LNCAP (cell line): ENCODE measurements at regions not wholly inside any gene's neighbourhood (a gene's known extent, or its start where the extent isn't known, plus 50 kb on each side); places are given as distances from the start of the nearest gene placed in this dataset.

ENCODE experiments used
- TF ChIP-seq, protein P1 (sequence below): fragments of 450-650 bp; IDR thresholded peaks from 2 replicates; pipeline ENCODE4 v1.5.1; 2017; ENCODE audit warnings: mild to moderate bottlenecking

DNA sequence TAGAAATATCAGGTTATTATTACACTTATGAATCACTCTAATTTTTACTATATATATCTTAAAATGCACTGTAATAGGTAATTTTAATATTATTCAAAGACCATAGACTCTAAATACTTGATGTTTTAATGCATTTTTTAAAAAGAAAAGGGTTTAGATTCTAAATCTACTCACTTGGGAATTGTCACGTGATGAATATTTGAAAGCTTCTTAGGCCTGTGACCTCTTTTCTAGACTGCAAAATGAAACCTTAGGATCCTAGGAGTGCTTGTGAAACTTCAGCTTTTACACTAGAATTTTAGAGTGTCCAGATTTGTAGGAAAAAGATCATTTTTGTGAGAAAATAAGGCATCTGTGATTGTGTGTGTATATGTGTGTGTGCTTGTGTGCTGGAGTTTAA lies 318.0 kb downstream of the HTR1B start:
- TF ChIP-seq, protein P1, sequence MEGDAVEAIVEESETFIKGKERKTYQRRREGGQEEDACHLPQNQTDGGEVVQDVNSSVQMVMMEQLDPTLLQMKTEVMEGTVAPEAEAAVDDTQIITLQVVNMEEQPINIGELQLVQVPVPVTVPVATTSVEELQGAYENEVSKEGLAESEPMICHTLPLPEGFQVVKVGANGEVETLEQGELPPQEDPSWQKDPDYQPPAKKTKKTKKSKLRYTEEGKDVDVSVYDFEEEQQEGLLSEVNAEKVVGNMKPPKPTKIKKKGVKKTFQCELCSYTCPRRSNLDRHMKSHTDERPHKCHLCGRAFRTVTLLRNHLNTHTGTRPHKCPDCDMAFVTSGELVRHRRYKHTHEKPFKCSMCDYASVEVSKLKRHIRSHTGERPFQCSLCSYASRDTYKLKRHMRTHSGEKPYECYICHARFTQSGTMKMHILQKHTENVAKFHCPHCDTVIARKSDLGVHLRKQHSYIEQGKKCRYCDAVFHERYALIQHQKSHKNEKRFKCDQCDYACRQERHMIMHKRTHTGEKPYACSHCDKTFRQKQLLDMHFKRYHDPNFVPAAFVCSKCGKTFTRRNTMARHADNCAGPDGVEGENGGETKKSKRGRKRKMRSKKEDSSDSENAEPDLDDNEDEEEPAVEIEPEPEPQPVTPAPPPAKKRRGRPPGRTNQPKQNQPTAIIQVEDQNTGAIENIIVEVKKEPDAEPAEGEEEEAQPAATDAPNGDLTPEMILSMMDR, result no peak

DNA sequence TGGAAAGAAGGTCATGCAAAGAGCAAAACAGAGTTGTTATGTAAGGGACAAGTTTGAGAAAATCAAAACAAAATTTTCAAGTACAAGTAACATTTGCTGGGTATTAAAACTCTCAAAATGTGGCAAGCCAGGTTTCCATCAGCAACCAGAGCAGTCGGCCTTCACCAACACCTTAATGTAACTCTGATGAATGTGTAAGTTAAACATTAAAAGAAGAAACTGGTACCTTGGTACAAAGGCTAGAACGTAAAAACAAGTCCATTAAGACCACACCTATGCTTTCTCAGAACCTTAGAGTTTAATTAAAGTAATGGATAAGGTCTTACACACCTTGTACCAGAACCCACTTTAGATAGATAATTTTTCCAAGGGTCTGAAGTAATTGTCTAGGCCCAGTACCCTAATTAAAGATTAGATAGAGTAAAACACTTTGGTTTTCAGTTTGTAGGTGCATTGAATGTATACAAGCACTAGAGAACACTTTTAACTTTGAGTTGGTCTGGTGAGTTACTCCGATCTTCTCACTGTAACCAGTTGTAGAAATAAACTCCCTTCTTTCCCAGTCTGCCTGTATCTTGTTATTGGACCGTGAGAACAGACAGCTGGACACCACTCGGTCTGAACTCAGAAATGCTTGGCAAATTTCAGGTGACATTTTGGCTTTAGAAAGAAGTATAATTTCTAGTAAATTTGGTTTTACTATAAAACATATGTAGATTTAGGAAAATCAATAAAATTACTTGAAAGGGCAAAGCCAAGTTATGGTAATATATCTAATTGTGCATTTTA lies 319.4 kb downstream of the HTR1B start:
- TF ChIP-seq, protein P1, result no peak

DNA sequence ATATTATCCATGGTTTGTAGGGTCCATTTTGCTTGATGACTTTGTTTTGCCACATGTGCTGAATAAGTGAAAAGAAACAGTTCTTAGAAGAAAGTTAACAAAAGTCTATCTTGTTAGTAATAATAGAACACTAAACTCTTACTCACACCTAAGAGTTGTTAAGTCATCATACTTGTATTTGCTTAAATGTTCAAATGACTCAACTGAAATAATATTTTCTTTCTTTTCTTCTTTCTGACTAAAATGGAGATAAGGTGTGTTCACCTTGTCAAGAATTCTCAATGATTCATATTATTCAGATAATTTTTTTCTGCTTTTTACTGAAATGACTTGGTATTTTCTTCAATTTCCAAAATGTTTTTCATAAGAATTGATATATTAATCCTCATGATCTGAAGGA lies 327.2 kb downstream of the HTR1B start:
- TF ChIP-seq, protein P1, result no peak

DNA sequence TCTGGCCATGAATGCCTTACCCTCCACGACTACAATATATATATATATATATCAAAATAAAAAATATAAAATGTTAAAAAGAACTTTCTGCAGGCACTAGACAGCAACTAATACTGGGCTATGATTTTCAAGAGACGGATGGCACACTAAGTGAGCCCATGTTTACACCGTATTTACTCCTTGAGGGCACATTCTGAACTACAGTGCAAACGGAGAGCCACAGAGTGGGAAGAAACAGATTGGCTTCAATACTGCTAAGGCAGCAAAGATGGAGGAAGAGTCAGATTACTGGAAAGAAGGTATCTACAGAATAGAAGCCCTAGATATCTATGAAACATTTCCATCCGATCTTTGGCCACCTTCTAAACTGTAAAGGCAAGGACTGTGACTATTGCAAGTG lies 330.3 kb downstream of the HTR1B start:
- TF ChIP-seq, protein P1, result no peak

DNA sequence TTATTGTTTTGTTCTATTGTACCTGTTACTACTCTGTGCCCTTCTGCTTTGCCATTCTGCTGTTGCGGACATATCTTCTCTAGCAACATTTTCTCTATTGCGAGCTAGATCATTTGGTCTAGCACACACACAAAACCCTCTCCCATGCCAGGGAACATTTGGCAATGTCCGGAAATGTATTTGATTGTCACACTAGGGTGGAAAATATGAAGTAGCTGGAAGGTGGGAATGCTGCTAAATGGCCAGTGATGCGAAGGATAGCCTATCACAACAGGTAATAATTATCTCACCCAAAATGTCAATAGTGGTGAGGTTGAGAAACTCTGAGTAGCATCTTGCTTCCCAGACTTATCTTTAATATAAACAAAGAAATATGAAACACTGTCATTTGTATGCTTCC lies 331.9 kb downstream of the HTR1B start:
- TF ChIP-seq, protein P1, result no peak

DNA sequence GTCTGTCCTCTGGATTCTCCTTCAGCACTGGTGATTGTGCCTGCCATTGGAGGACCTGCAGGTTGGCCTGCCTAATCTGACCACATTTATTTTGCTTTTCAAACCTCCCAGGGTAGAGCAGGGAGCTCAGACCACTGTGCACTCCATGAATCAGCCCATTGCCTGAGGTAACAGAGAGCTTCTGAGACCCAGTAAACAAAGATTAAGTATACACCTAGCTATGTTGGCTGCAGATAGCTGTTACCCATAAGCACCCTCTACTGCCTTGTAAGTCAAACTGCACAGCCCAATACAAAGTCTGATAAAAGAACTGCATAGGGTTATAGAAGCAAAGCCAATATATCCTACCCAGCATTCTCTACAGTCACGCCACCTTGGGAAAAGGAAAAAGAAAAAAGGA lies 338.7 kb downstream of the HTR1B start:
- TF ChIP-seq, protein P1, result peak; percentile 35; the same call in 1 of the 2 replicates

DNA sequence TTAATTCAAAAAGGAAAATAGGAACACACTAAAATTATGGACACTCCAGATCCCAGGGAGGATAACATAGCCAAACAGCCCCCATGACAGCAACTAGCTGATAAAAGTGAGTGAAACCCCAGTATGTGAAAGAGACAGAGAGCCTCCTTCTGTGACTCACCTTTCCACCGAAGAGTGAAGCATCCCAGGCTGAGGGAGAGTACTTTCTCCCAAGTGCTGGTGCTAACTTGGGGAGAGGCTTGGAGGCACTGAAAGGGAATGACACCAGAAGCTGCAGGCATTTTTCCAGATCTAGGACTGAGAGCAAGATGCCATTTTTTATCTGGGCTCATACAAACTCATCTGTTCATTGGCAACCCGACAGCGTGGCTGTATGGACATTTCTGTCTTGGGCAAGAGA lies 339.8 kb downstream of the HTR1B start:
- TF ChIP-seq, protein P1, result no peak

DNA sequence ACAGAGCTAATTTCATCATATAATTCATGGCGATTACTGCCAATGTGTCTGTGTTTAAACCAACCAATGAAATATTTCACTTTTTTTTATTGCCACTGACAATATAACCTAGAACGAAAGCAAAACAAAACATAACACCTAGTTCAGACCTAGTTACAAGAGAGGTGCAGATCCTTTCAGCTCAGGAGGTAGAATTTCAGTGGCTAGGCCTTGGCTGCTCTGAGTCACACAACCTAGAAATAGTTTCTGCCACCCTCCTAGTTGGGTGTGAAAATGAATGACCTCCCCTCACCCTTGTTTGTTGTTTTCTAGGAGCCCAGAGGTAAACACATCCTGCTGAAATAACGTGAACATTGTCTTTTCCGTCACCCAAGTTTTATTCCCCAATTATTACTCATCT lies 356.3 kb downstream of the HTR1B start:
- TF ChIP-seq, protein P1, result no peak
